GM21390 (cell line): ENCODE measurements at regions not wholly inside any gene's neighbourhood (a gene's known extent, or its start where the extent isn't known, plus 50 kb on each side); places are given as distances from the start of the nearest gene placed in this dataset.

Experiments
- ATAC-seq: cut with Tn5 transposase; IDR thresholded peaks from one replicate; pipeline ENCODE4 v1.9.1; 2021; ENCODE audit not compliant: unreplicated experiment

- ATAC-seq, result no peak
These were observed 141.9 kb downstream of the BTG1 start for GRCh38 chr12:92003701-92004100.

GRCh38 chr12:92002673-92003382 is 142.8 kb downstream of the BTG1 start:
- no peak for ATAC-seq

GRCh38 chr12:92002195-92002649 is 143.4 kb downstream of the BTG1 start:
- no peak for ATAC-seq

DNA sequence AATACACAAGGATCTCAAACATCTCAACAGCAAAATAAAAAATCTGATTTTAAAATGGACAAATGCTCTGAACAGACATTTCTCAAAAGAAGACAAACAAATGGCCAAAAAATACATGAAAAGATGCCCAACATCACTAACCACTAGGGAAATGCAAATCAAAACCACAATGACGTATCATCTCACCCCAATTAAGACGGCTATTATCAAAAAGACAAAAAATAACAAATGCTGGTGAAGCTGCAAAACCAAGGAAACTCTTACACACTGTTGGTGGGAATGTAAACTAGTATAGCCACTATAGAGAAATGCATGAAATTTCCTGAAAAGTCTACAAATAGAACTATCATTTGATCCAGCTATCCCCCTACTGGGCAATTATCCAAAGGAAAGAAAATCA is 145.0 kb downstream of the BTG1 start:
- no peak for ATAC-seq

DNA sequence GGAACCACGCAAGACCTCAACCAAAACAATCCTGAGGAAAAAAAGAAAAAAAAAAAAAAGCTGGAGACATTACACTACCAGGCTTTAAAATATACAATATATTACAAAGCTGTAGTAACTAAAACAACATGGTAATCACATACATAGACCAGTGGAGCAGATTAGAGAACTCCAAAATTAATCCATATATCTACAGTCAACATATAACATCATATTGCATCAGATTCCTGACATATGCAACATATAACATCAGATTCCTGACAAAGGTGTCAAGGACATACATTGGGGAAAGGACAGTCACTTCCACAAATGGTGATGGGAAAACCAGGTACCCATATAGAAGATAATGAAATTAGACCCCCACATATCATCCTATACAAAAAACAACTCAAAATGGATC is 145.8 kb downstream of the BTG1 start:
- ATAC-seq, result no peak

DNA sequence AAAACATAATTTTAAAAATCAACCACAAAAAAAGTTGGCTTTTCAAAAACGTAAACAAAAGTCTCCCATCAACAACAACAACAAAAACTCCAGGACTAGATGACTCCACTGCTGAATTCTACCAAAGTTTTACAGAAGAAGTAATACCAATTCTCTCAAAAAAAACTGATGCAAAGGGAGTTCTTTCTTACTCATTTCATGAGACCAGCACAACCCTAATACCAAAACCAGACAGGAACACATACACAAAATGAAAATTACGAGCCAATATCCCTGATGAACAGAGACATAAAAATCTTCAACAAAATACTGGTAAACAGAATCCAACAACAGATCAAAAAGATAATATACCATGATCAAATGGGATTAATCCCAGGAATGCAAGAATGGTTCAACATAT is 147.3 kb downstream of the BTG1 start:
- ATAC-seq, result no peak

GRCh38 chr12:91994208-91994797 is 151.3 kb downstream of the BTG1 start:
- ATAC-seq, result no peak

DNA sequence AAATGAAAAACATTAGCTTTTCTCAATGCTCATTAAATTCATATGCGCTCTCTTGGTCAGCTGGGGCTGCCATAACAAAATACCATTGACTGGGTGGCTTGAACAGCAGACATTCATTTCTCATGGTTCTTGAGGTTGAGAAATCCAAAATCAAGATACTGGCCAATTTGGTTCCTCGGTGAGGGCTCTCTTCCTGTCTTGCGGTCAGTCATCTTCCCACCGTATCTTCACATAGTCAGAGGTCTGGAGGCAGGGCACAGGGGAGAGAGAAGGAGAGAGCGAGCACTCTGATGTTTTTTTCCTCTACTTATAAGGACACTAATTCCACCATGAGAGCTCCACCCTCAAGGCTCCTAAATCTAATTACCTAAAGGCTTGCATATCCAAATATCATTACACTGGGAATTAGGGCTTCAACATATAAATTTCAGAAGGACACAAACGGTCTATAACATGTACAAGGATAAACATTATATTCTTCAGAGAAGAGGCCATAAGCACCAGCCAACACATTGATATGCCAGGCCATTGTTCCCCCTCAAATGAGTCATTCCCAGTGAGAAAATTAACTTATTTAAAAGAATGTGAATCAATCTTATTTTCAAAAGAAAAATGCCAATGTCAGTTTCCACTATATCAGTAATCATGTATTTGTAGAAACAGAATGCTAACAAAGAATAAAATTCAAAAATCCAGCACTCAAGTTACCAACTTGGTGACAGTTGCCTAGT is 152.2 kb downstream of the BTG1 start:
- ATAC-seq, result no peak

DNA sequence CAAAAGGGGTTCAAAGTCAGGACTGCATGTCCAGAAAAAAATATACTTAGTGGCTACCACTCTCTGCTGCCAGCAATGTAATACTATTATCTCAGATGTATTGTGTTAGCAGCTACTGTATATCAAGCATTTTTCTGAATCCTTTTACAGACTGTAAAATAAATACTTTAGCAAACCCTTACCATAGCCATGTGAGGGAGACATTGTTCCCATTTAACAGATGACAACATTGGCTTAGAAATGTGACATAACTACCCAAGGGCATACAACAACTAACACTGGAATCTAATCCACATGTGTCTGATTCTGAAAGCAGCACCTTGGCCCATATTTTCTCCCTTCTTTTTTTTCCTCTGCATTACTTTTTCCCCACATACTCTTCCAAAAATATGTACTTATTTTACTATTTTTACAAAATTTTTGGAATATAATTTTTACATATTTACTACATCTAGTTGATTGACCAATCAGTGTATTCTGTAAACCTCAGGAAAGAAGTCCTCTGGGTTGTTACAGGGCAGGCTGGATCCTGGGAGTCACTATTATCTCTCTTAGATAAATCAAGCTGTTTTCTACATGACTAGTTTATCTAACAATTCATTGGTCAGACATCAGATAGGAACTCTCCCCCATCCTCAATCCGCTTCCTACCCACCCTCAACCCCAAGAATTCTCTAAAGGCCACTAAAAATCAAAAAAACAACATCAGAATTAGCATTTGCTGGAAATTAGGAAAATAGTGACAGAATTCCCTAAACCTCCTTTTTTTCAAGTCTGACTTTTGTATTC is 154.1 kb downstream of the BTG1 start:
- peak; percentile 75 for ATAC-seq

- ATAC-seq, result no peak
These were observed 155.1 kb downstream of the BTG1 start for GRCh38 chr12:91990525-91990924.

DNA sequence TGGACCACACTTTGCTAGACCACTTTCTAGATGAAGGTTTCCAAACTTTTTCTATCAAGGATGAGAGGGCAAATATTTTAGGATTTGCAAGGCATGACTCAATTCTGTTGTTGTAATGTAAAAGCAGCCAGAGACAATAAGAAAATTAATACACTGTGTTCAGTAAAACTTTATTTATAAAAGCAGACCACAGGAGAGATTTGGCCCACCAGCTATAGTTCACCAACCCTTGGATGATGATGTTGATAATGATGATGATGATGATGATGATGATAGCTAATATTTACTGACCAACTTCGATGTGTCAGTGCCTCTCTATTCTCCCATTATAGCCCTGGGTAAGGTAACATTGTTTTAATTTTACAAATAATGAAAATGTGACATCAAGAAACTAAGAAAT is 156.5 kb downstream of the BTG1 start:
- no peak for ATAC-seq

DNA sequence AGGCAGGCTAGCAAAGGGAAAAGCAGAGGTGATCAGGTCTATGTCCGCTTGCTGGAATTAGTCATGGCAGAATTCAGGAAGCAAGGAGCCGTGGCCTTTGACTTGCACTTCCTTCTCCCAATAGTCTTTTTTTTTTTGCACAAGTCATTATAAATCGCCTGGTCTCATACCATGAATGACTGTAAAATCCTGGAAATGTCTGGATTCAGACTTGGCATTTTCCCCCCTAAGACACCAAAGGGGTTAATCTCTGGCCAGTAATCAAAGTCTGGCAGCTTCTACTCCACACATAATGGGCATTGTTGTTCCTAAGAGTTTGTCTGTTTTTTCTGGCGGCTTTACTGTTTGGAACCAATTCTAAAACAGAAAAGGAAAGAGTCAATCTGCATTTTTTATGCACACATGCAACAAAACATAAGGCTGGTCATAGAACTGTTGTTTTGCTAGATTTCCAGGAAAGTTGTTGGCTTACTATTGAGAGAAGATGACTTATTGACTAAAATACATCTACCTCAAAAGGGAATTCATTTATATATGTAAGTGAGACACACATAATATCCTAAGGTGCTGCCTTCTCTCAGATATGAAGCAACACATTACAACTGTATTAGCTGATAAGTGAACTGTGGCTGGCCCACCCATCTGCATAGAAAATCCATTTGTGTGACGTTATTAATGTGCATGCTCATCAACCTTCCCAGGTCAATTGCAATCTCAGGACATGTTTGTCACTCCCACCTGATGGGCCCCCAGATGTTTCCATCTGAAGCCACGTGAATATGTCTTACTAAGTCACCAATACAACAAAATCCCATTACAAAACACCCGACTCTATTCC is 157.3 kb downstream of the BTG1 start:
- no peak for ATAC-seq

DNA sequence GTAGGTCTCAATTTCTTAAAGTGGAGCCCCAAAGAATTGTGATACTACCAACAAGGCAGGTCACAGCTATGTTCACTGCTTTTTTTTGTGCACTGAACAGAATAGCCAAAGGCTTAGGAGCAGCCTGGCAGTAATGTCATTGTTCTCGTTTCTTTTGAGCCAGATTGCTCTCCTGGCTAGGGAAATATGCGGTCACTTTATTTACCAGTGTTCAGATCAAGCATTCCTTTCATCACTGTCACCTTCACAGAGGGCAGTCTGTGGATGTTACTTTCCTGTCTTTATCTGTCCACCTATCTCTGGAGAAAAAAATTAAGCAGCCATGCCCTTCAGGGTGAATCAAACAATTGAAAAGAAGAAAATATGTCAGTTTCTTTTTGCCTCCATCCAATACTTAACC is 159.6 kb downstream of the BTG1 start:
- no peak for ATAC-seq

GRCh38 chr12:91985002-91985787 is 160.5 kb downstream of the BTG1 start:
- no peak for ATAC-seq

- ATAC-seq, result no peak
These were observed 161.1 kb downstream of the BTG1 start for GRCh38 chr12:91984556-91984955.

GRCh38 chr12:91983935-91984334 is 161.7 kb downstream of the BTG1 start:
- ATAC-seq, result no peak

DNA sequence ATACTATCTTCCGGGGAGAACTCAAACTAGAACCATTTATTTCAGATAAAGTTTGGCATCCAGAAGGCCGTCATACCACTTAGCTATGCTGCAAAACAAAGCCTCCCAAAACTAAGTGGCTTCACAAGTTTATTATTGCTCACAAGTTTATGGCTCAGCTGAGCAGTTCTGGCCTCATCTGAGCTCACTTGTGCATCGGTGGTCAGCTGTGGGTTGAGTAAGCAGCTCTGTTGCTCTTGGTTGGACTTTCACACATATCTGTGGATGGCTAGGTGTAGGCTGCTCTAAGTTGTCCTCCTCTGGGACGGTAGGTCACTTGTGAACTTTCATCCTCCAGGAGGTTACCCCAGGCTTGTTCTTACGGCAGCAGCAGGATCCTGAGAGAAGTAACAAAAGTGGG is 162.7 kb downstream of the BTG1 start:
- ATAC-seq, result no peak

DNA sequence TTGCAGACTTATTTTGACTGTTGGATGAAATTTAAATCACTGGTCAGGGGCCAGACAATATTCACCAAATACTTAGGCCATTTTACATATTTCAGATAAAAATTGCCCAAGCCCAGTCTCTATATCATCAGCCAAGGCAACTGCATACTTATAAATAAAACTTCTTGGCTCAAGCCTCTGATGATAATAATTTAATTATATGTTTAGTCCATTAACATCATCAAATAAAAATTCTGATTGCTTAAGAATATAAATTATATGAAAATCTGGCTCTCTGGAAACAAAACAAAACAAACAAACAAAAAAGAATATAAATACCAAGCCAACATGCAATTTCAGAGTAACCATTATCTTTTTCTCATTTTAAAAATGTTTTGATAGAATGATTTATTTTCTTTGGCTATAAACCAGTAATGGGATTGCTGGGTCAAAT is 165.2 kb downstream of the BTG1 start:
- no peak for ATAC-seq

- ATAC-seq, result no peak
These were observed 167.5 kb downstream of the BTG1 start for GRCh38 chr12:91978143-91978542.

- ATAC-seq, result no peak
These were observed 169.8 kb downstream of the BTG1 start for GRCh38 chr12:91975891-91976290.
